ENCODE measurements at regions not wholly inside any gene's neighbourhood (a gene's known extent, or its start where the extent isn't known, plus 50 kb on each side); places are given as distances from the start of the nearest gene placed in this dataset.
"Not testable (repeated sequence)": the region's sequence is repeated elsewhere in the genome, so short reads cannot be mapped to it uniquely, and the experiment has no call there.

DNA sequence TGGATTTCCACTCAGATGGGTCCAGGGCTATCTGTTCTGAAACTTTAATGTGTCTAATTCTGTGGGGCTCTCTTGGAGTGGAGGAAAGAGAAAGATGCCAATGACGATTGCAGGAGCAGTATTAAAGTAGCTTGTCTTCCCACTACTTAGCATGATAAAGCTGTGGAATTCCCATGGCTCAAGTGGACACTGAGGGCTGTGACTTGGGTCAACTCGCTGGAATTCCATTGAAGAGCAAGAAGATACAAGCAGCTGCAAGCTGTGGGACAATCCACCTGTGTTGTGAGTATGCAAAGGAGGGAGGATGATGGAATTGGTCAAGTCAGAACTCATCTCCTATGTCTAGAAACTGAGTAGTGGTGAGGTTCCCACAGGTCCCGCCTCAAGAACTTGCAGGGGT, 154.2 kb upstream of the MINDY3 start:
- no peaks in the 10 kb centered on the region for H3K27me3 Mint-ChIP-seq
- H3K9me3 Mint-ChIP-seq, result peaks cover 5% of the 10 kb centered on the region
- H3K4me1 Mint-ChIP-seq, result no peaks in the 10 kb centered on the region
- ATAC-seq (replicated peaks; ENCODE audit: extremely low read depth, poor library complexity, severe bottlenecking) (no peak), DNase-seq (ENCODE audit: low spot score in 2 of 2) (no peak)
- H3K36me3 Mint-ChIP-seq (ENCODE audit: insufficient read depth), result no peaks in the 10 kb centered on the region
- no peak overlapping the region for H3K4me3 Mint-ChIP-seq
- no peak overlapping the region for H3K27ac Mint-ChIP-seq (ENCODE audit: low read depth)

DNA sequence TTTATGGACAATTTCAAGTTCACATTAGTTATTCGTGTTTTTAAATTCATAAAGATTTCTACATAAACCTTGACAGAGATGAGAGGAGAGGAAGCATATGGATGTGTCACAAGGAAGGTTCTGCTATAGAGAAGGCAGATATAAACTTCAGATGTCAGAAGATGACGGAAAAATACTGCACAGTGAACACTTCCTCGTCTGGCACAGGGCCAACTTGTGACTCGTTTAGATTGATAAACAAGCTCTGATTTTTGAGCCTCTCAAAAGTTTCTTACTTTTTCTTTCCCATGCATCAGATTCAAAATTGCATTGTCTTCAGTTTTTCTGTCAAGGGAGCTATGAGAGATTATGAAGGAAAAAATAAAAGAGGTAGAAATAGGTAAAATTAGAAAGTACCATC, 156.4 kb upstream of the MINDY3 start:
- Mint-ChIP-seq H3K36me3 (ENCODE audit: insufficient read depth) (no peaks in the 10 kb centered on the region), H3K27me3 (no peaks in the 10 kb centered on the region), H3K4me1 (no peaks in the 10 kb centered on the region), H3K27ac (ENCODE audit: low read depth) (no peak overlapping the region), H3K9me3 (peaks cover 11% of the 10 kb centered on the region), H3K4me3 (no peak overlapping the region)
- ATAC-seq (replicated peaks; ENCODE audit: extremely low read depth, poor library complexity, severe bottlenecking) (no peak), DNase-seq (ENCODE audit: low spot score in 2 of 2) (no peak)

DNA sequence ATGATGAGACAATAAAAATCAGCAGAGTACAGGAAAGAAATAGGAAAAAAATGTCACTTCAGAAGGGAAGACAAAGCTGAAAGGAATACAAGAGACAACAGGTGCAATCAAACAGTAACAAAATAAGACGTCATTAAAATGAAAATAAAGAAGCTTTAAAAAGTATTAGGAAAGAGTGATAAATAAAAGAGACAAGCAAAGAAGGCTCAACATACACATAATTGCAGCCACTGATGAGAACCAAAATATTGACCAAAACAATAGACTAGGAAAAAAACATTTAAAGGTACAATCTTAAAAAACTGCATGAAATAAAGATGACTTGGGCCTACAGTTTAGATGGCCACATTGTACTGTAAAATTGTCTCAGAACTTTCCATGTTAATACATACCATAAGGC, 160.5 kb upstream of the MINDY3 start:
- Mint-ChIP-seq H3K27me3 (no peaks in the 10 kb centered on the region), H3K4me3 (no peak overlapping the region), H3K4me1 (no peaks in the 10 kb centered on the region), H3K36me3 (ENCODE audit: insufficient read depth) (no peaks in the 10 kb centered on the region), H3K27ac (ENCODE audit: low read depth) (no peak overlapping the region), H3K9me3 (peaks cover 6% of the 10 kb centered on the region)
- no peak for ATAC-seq (replicated peaks; ENCODE audit: extremely low read depth, poor library complexity, severe bottlenecking)
- DNase-seq (ENCODE audit: low spot score in 2 of 2), result no peak

DNA sequence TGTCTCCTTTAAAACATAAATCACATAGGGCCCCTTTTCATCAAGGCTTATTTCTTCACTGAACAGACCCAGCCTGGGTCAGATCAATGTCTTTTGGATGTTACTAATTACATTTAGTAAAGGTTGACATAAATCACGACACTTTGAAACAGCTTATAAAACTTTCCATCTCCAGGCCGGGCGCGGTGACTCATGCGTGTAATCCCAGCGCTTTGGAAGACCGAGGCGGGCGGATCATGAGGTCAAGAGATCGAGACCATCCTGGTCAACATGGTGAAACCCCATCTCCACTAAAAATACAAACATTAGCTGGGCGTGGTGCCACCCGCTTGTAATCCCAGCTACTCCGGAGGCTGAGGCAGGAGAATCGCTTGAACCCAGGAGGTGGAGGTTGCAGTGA, 166.5 kb upstream of the MINDY3 start:
- DNase-seq (ENCODE audit: low spot score in 2 of 2); ATAC-seq (replicated peaks; ENCODE audit: extremely low read depth, poor library complexity, severe bottlenecking); H3K4me3 Mint-ChIP-seq; H3K4me1 Mint-ChIP-seq; H3K36me3 Mint-ChIP-seq (ENCODE audit: insufficient read depth); H3K27ac Mint-ChIP-seq (ENCODE audit: low read depth): not testable (repeated sequence)
- peaks cover 17% of the 10 kb centered on the region for H3K27me3 Mint-ChIP-seq
- peaks cover 11% of the 10 kb centered on the region for H3K9me3 Mint-ChIP-seq

DNA sequence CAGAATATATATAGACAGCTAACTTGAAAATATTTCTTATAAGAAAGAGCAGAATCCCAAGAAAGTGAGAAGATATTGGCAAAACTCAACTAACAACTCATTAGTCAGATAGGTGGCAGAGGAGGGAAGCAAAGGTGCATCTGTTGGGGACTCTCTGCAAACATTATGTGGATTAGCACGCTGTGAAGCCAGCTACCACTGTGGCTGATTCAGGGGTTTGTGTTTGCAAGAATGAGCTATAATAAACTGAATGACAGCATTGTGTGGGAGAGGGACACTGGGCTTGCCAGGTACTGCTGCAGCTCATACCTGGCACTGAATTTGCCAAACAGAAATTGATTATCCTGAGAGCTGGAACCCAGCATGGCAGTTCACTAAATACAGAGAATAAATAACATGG, 170.3 kb upstream of the MINDY3 start:
- no peak overlapping the region for H3K4me3 Mint-ChIP-seq
- no peak overlapping the region for H3K27ac Mint-ChIP-seq (ENCODE audit: low read depth)
- H3K9me3 Mint-ChIP-seq, result peaks cover 21% of the 10 kb centered on the region
- peaks cover 19% of the 10 kb centered on the region for H3K27me3 Mint-ChIP-seq
- H3K36me3 Mint-ChIP-seq (ENCODE audit: insufficient read depth), result no peaks in the 10 kb centered on the region
- H3K4me1 Mint-ChIP-seq, result no peaks in the 10 kb centered on the region
- DNase-seq (ENCODE audit: low spot score in 2 of 2) (no peak), ATAC-seq (replicated peaks; ENCODE audit: extremely low read depth, poor library complexity, severe bottlenecking) (no peak)

DNA sequence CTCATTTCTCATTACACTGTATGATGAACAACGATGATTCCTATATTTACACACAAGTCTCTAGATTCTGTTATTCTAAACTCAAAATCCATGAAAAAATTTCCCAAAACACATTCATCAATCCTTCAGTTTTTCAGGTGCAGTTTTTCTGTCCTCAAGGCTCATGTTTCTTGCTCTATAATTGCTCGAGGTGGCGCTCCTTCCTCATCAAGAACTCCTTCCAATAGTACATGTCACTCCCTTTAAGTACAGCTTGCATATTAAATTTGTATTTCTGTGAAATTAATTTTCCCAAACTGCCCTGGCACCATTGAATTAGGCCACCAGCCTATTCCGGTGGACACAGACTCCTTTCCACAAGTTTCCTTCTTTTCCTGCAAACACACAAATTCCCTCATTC, 188.7 kb upstream of the MINDY3 start:
- Mint-ChIP-seq H3K4me3 (no peak overlapping the region), H3K27ac (ENCODE audit: low read depth) (no peak overlapping the region), H3K4me1 (no peaks in the 10 kb centered on the region), H3K36me3 (ENCODE audit: insufficient read depth) (no peaks in the 10 kb centered on the region), H3K27me3 (peaks cover 9% of the 10 kb centered on the region), H3K9me3 (no peaks in the 10 kb centered on the region)
- DNase-seq (ENCODE audit: low spot score in 2 of 2) (no peak), ATAC-seq (replicated peaks; ENCODE audit: extremely low read depth, poor library complexity, severe bottlenecking) (no peak)

DNA sequence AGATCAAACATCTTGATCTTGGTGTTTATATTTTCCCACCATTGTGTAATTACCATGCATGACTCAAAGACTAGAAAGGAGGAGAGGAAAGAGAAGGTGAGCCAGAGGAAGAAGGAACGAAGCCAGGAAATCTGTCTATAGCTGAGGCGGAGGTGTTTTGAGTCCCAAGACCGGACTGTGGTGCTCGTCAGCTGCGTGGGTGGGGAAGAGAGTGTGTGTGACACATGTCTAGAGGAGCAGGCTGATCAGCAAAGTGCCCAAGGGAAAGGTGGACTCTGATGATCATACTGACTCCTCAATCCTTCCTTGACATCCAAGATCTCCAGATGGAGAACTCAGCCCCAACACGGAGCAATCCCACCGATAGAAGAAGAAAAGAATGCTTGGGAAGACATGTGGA, 189.5 kb upstream of the MINDY3 start:
- no peak for DNase-seq (ENCODE audit: low spot score in 2 of 2)
- H3K27ac Mint-ChIP-seq (ENCODE audit: low read depth), result no peak overlapping the region
- H3K9me3 Mint-ChIP-seq, result no peaks in the 10 kb centered on the region
- peaks cover 9% of the 10 kb centered on the region for H3K27me3 Mint-ChIP-seq
- no peak for ATAC-seq (replicated peaks; ENCODE audit: extremely low read depth, poor library complexity, severe bottlenecking)
- no peaks in the 10 kb centered on the region for H3K4me1 Mint-ChIP-seq
- H3K36me3 Mint-ChIP-seq (ENCODE audit: insufficient read depth), result no peaks in the 10 kb centered on the region
- no peak overlapping the region for H3K4me3 Mint-ChIP-seq

DNA sequence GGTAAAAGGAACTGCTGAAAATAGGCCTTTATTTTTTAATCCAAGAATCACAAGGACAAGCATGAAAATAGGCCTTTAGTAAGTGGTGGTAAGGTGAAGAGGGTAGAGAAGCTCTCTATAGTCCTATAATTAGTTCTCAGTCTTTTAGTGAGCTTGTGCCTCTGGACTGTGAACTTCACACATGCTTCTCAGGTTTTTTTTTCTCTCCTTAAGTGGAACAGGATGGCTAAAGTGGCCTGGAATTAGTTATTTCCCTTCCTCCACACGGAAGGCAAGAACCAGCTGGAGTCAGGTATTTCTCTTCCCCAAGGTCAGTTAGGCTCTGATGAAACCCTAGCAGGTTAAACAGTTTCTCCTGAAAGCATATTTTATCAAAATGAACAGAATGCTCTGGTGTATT, 203.0 kb upstream of the MINDY3 start:
- H3K4me3 Mint-ChIP-seq, result no peak overlapping the region
- H3K27me3 Mint-ChIP-seq, result peaks cover 4% of the 10 kb centered on the region
- DNase-seq (ENCODE audit: low spot score in 2 of 2), result no peak
- no peak overlapping the region for H3K27ac Mint-ChIP-seq (ENCODE audit: low read depth)
- H3K4me1 Mint-ChIP-seq, result no peaks in the 10 kb centered on the region
- no peaks in the 10 kb centered on the region for H3K36me3 Mint-ChIP-seq (ENCODE audit: insufficient read depth)
- ATAC-seq (replicated peaks; ENCODE audit: extremely low read depth, poor library complexity, severe bottlenecking), result no peak
- H3K9me3 Mint-ChIP-seq, result peaks cover 6% of the 10 kb centered on the region

DNA sequence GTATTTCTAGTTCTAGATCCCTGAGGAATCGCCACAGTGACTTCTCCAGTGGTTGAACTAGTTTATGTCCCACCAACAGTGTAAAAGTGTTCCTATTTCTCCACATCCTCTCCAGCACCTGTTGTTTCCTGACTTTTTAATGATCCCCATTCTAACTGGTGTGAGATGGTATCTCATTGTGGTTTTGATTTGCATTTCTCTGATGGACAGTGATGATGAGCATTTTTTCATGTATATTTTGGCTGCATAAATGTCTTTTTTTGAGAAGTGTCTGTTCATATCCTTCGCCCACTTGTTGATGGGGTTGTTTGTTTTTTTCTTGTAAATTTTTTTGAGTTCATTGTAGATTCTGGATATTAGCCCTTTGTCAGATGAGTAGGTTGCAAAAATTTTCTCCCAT, 223.2 kb upstream of the MINDY3 start:
- peaks cover 15% of the 10 kb centered on the region for H3K9me3 Mint-ChIP-seq
- not testable (repeated sequence) for H3K4me3 Mint-ChIP-seq; ATAC-seq (replicated peaks; ENCODE audit: extremely low read depth, poor library complexity, severe bottlenecking); H3K27ac Mint-ChIP-seq (ENCODE audit: low read depth); H3K27me3 Mint-ChIP-seq; DNase-seq (ENCODE audit: low spot score in 2 of 2); H3K36me3 Mint-ChIP-seq (ENCODE audit: insufficient read depth); H3K4me1 Mint-ChIP-seq

DNA sequence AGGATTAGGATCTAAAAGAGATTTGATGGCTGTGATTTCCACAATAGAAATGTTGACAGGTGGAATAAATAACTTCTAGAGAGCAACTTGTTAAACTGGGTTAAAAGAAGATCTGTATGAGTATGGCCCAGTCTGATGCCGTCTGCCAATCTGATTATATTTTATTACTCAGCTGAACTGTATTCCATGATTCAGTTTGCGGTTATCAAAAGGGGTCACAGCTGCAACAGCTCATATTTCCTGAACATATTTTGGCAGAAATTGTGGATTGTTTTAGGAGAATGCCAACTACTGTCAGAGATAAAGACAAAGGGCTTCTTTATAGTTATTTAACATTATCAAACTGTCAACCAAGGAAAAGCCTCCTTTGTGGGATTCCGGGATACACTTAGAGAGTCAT, 244.8 kb upstream of the MINDY3 start:
- Mint-ChIP-seq H3K4me3 (no peak overlapping the region), H3K4me1 (no peaks in the 10 kb centered on the region), H3K27me3 (peaks cover 14% of the 10 kb centered on the region), H3K36me3 (ENCODE audit: insufficient read depth) (peaks cover 2% of the 10 kb centered on the region), H3K27ac (ENCODE audit: low read depth) (no peak overlapping the region), H3K9me3 (no peaks in the 10 kb centered on the region)
- ATAC-seq (replicated peaks; ENCODE audit: extremely low read depth, poor library complexity, severe bottlenecking) (no peak), DNase-seq (ENCODE audit: low spot score in 2 of 2) (no peak)

DNA sequence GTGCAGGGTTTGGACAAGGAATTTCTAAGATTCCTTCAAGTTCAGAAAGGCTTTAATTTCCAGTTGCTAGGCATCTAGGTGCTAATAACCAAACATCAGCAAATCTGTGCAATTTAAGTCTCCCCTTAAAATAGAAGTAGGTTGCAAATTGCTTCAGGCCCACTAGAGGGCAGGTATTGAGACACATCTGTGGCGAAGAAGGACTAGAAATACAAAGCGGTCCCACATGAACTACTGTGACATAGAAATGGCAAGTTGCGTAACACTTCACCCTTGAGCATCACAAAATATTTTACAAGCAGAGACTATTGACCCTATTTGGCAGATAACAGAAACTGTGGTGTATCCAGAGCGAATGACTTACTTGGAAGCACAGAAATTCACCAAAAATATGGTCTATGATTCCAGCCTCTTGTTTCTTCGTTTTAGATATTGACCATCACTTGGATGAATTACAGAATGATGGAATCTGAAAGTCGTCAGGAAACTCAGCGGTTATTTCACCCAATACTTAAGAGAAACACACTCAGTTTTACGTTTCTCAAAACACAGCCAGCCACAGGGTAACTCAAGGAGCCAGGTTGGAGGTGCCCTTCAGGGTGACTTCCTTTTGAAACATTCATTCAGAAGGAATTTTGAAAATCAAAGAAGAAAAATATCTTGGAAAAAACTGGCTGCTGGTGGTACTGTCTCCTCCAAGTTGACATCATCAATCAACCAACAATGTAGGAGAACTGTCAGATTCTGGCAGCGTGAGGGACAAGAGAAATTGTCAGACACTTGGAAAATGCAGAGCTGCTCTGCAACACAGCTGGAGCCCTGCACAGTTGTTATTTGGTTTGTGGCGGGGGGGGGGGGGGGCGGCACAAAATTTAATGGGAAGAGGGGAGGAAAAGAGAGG, 256.3 kb upstream of the MINDY3 start:
- Mint-ChIP-seq H3K27ac (ENCODE audit: low read depth) (no peak overlapping the region), H3K27me3 (no peaks in the 10 kb centered on the region), H3K9me3 (no peaks in the 10 kb centered on the region), H3K4me1 (no peaks in the 10 kb centered on the region), H3K4me3 (no peak overlapping the region), H3K36me3 (ENCODE audit: insufficient read depth) (no peaks in the 10 kb centered on the region)
- DNase-seq (ENCODE audit: low spot score in 2 of 2) (no peak), ATAC-seq (replicated peaks; ENCODE audit: extremely low read depth, poor library complexity, severe bottlenecking) (no peak)

DNA sequence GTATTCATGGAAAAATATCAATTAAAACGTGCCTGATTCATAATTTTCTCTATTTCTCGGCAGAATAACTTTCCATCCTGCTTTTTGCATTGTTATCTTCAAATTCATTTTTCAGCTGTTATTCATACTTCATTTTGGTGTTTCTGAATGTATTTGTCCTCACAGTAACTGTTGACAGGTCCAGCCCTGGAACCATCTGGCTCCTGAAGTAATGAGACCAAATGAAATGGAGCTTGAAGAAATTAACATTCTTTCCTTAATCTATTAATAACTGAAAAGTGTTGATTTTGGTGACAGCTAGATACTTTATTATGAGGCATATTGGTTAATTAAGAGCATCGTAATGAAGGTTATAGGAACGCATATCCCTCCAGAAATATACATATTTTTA, 257.0 kb upstream of the MINDY3 start:
- Mint-ChIP-seq H3K4me3 (no peak overlapping the region), H3K27me3 (no peaks in the 10 kb centered on the region), H3K27ac (ENCODE audit: low read depth) (no peak overlapping the region), H3K9me3 (no peaks in the 10 kb centered on the region), H3K4me1 (no peaks in the 10 kb centered on the region), H3K36me3 (ENCODE audit: insufficient read depth) (no peaks in the 10 kb centered on the region)
- DNase-seq (ENCODE audit: low spot score in 2 of 2), result no peak
- ATAC-seq (replicated peaks; ENCODE audit: extremely low read depth, poor library complexity, severe bottlenecking), result no peak

DNA sequence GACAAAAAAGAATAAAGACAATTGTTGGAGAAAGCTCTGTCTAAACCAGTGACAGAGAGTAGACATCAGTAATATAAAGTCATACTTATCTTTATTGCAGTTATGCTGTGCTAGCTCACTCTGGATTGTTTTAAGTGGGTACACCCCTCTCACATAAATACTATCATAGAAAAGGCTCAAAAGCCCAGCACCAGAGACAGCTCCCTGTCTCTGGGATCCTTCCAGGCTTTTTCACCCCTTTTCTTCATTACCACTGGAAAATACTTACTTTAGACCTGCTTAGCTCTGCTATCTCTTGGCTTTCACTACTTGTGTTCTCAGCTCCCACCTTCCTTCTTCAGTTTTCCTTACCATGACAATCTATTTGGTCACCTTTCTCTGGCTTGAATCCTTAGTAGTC, 259.1 kb upstream of the MINDY3 start:
- Mint-ChIP-seq H3K4me3 (no peak overlapping the region), H3K27me3 (peaks cover 12% of the 10 kb centered on the region), H3K36me3 (ENCODE audit: insufficient read depth) (no peaks in the 10 kb centered on the region), H3K9me3 (no peaks in the 10 kb centered on the region), H3K27ac (ENCODE audit: low read depth) (no peak overlapping the region), H3K4me1 (no peaks in the 10 kb centered on the region)
- ATAC-seq (replicated peaks; ENCODE audit: extremely low read depth, poor library complexity, severe bottlenecking), result no peak
- DNase-seq (ENCODE audit: low spot score in 2 of 2), result no peak

Data from central memory CD8-positive, alpha-beta T cell (primary cell).